ENCODE measurements at regions not wholly inside any gene's neighbourhood (a gene's known extent, or its start where the extent isn't known, plus 50 kb on each side); places are given as distances from the start of the nearest gene placed in this dataset.

DNA sequence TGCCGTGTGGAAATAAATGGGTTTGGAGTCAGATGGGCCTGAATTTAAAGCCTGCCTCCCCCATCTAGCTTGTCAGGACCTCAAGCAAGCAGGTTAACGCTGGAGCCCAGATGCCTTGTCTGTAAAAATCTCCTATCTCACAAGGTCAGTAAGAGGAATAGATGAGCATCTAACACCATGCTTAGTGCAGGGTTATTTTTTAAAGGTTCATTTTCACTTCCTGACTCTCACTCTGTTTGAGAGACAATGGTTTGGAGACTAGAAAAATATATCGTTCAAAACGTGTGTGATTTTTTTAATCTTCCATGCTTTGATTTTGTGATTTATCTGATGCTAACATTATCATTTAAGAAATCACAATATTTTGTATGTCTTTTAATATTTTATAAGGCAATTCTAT, 114.0 kb upstream of the TAB2 start:
- no peak for TF ChIP-seq EZH2phosphoT487 (IDR thresholded peaks at IDR 0.05; ENCODE audit: borderline replicate concordance)
- TF ChIP-seq, protein P1, sequence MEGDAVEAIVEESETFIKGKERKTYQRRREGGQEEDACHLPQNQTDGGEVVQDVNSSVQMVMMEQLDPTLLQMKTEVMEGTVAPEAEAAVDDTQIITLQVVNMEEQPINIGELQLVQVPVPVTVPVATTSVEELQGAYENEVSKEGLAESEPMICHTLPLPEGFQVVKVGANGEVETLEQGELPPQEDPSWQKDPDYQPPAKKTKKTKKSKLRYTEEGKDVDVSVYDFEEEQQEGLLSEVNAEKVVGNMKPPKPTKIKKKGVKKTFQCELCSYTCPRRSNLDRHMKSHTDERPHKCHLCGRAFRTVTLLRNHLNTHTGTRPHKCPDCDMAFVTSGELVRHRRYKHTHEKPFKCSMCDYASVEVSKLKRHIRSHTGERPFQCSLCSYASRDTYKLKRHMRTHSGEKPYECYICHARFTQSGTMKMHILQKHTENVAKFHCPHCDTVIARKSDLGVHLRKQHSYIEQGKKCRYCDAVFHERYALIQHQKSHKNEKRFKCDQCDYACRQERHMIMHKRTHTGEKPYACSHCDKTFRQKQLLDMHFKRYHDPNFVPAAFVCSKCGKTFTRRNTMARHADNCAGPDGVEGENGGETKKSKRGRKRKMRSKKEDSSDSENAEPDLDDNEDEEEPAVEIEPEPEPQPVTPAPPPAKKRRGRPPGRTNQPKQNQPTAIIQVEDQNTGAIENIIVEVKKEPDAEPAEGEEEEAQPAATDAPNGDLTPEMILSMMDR (conservative IDR thresholded peaks at IDR 0.05; ENCODE audit: low read length), result no peak
- H3K4me1 ChIP-seq (ENCODE audit: insufficient read depth, low read length, poor library complexity, severe bottlenecking), result no peaks in the 10 kb centered on the region
- H3K9me3 ChIP-seq (ENCODE audit: insufficient read depth, low read depth, low read length), result peaks cover 10% of the 10 kb centered on the region; the same call in 1 of the 2 replicates
- no peaks in the 10 kb centered on the region for H4K20me1 ChIP-seq (ENCODE audit: insufficient read depth, low read length, poor library complexity, severe bottlenecking)
- H2AFZ ChIP-seq (ENCODE audit: low read length), result 0 out of 2 replicates have a peak overlapping the region, but pooled peaks have one; percentile 46
- H3K79me2 ChIP-seq (ENCODE audit: insufficient read depth, low read length), result no peaks in the 10 kb centered on the region
- H3K4me3 ChIP-seq (ENCODE audit: low read length, poor library complexity, severe bottlenecking), result no peak overlapping the region
- H3K27me3 ChIP-seq (ENCODE audit: insufficient read depth, low read length, poor library complexity, severe bottlenecking), result no peaks in the 10 kb centered on the region
- no peaks in the 10 kb centered on the region for H3K36me3 ChIP-seq (ENCODE audit: insufficient read depth, low read length)
- H3K4me2 ChIP-seq (ENCODE audit: low read depth, low read length, poor library complexity, severe bottlenecking), result no peak overlapping the region
- no peaks in the 10 kb centered on the region for H3K9me2 ChIP-seq (replicated peaks; ENCODE audit: low read depth, low read length)
- H3F3A ChIP-seq (ENCODE audit: low read depth), result no peaks in the 10 kb centered on the region
- no peak overlapping the region for H3K9ac ChIP-seq (ENCODE audit: low read depth, low read length, poor library complexity, severe bottlenecking)

GRCh38 chr6:149208134-149208601, 109.3 kb upstream of the TAB2 start:
- no peak overlapping the region for H3K9ac ChIP-seq (ENCODE audit: low read depth, low read length, poor library complexity, severe bottlenecking)
- no peaks in the 10 kb centered on the region for H4K20me1 ChIP-seq (ENCODE audit: insufficient read depth, low read length, poor library complexity, severe bottlenecking)
- H3K4me2 ChIP-seq (ENCODE audit: low read depth, low read length, poor library complexity, severe bottlenecking), result no peak overlapping the region
- no peaks in the 10 kb centered on the region for H3K79me2 ChIP-seq (ENCODE audit: insufficient read depth, low read length)
- no peaks in the 10 kb centered on the region for H3K9me3 ChIP-seq (ENCODE audit: insufficient read depth, low read depth, low read length)
- H2AFZ ChIP-seq (ENCODE audit: low read length), result no peak overlapping the region
- H3K27me3 ChIP-seq (ENCODE audit: insufficient read depth, low read length, poor library complexity, severe bottlenecking), result no peaks in the 10 kb centered on the region
- TF ChIP-seq, protein P1 (conservative IDR thresholded peaks at IDR 0.05; ENCODE audit: low read length), result no peak
- no peak for TF ChIP-seq EZH2phosphoT487 (IDR thresholded peaks at IDR 0.05; ENCODE audit: borderline replicate concordance)
- peaks cover 3% of the 10 kb centered on the region for H3K4me1 ChIP-seq (ENCODE audit: insufficient read depth, low read length, poor library complexity, severe bottlenecking)
- H3F3A ChIP-seq (ENCODE audit: low read depth), result no peaks in the 10 kb centered on the region
- no peaks in the 10 kb centered on the region for H3K36me3 ChIP-seq (ENCODE audit: insufficient read depth, low read length)
- no peaks in the 10 kb centered on the region for H3K9me2 ChIP-seq (replicated peaks; ENCODE audit: low read depth, low read length)
- H3K4me3 ChIP-seq (ENCODE audit: low read length, poor library complexity, severe bottlenecking), result no peak overlapping the region

- Histone ChIP-seq H3K9ac (ENCODE audit: low read depth, low read length, poor library complexity, severe bottlenecking) (no peak overlapping the region), H3K9me3 (ENCODE audit: insufficient read depth, low read depth, low read length) (no peaks in the 10 kb centered on the region), H3K36me3 (ENCODE audit: insufficient read depth, low read length) (no peaks in the 10 kb centered on the region), H4K20me1 (ENCODE audit: insufficient read depth, low read length, poor library complexity, severe bottlenecking) (no peaks in the 10 kb centered on the region), H3K27me3 (ENCODE audit: insufficient read depth, low read length, poor library complexity, severe bottlenecking) (no peaks in the 10 kb centered on the region), H2AFZ (ENCODE audit: low read length) (no peak overlapping the region), H3F3A (ENCODE audit: low read depth) (no peaks in the 10 kb centered on the region), H3K4me3 (ENCODE audit: low read length, poor library complexity, severe bottlenecking) (no peak overlapping the region), H3K4me1 (ENCODE audit: insufficient read depth, low read length, poor library complexity, severe bottlenecking) (peaks cover 3% of the 10 kb centered on the region), H3K9me2 (replicated peaks; ENCODE audit: low read depth, low read length) (no peaks in the 10 kb centered on the region), H3K79me2 (ENCODE audit: insufficient read depth, low read length) (no peaks in the 10 kb centered on the region), H3K4me2 (ENCODE audit: low read depth, low read length, poor library complexity, severe bottlenecking) (no peak overlapping the region)
- no peak for TF ChIP-seq EZH2phosphoT487 (IDR thresholded peaks at IDR 0.05; ENCODE audit: borderline replicate concordance)
- TF ChIP-seq, protein P1 (conservative IDR thresholded peaks at IDR 0.05; ENCODE audit: low read length), result no peak
These were observed 107.4 kb upstream of the TAB2 start for GRCh38 chr6:149209871-149210775.
